HL-60 (cell line): ENCODE measurements at regions not wholly inside any gene's neighbourhood (a gene's known extent, or its start where the extent isn't known, plus 50 kb on each side); places are given as distances from the start of the nearest gene placed in this dataset.

Experiments used
- POLR2AphosphoS5 ChIP-seq: IDR thresholded peaks from 2 replicates; pipeline ENCODE4 v1.6.1; 2012; ENCODE audit warnings: low read depth
- TF ChIP-seq, protein P1 (sequence below): IDR thresholded peaks from one replicate; pipeline ENCODE4 v1.5.1; 2011; ENCODE audit warnings: low read length, control low read depth, inconsistent platforms; ENCODE audit not compliant: insufficient read depth

DNA sequence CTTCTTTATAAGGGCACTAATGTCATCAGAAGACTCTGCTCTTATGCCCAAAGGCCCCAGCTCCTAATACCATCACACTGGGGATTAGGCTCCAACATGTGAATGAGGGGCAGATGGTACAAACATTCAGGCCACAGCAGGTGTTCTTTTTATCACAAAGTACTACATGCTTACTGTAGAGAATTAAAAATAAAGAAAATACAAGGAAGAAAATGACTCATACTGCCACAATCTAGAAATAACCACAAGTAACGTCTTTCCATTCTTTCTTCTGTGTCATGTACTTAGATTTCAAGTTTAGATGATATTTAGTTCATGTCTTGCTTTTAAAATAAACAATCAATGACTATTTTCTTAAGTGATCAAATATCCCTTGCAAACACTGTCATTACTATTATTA lies 100.3 kb upstream of the NEDD4L start:
- TF ChIP-seq, protein P1, sequence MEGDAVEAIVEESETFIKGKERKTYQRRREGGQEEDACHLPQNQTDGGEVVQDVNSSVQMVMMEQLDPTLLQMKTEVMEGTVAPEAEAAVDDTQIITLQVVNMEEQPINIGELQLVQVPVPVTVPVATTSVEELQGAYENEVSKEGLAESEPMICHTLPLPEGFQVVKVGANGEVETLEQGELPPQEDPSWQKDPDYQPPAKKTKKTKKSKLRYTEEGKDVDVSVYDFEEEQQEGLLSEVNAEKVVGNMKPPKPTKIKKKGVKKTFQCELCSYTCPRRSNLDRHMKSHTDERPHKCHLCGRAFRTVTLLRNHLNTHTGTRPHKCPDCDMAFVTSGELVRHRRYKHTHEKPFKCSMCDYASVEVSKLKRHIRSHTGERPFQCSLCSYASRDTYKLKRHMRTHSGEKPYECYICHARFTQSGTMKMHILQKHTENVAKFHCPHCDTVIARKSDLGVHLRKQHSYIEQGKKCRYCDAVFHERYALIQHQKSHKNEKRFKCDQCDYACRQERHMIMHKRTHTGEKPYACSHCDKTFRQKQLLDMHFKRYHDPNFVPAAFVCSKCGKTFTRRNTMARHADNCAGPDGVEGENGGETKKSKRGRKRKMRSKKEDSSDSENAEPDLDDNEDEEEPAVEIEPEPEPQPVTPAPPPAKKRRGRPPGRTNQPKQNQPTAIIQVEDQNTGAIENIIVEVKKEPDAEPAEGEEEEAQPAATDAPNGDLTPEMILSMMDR = no peak
- no peak for TF ChIP-seq POLR2AphosphoS5
